ENCODE measurements at regions not wholly inside any gene's neighbourhood (a gene's known extent, or its start where the extent isn't known, plus 50 kb on each side); places are given as distances from the start of the nearest gene placed in this dataset.

- no peak for DNase-seq (ENCODE audit: low spot score)
- no peak for TF ChIP-seq CTCF (IDR thresholded peaks at IDR 0.05)
- ATAC-seq (ENCODE audit: low FRiP score) = no peak
These were observed 1824.7 kb downstream of the PCDH7 start for GRCh38 chr4:32544846-32545245.

- no peak for TF ChIP-seq CTCF (IDR thresholded peaks at IDR 0.05)
- DNase-seq (ENCODE audit: low spot score) (no peak), ATAC-seq (ENCODE audit: low FRiP score) (no peak)
These were observed 1831.8 kb downstream of the PCDH7 start for GRCh38 chr4:32551943-32552342.

- DNase-seq (ENCODE audit: low spot score) = no peak
- TF ChIP-seq CTCF (IDR thresholded peaks at IDR 0.05) = no peak
- ATAC-seq (ENCODE audit: low FRiP score) = no peak
These were observed 1840.1 kb downstream of the PCDH7 start for GRCh38 chr4:32560306-32560705.

- TF ChIP-seq CTCF (IDR thresholded peaks at IDR 0.05) = no peak
- DNase-seq (ENCODE audit: low spot score) (no peak), ATAC-seq (ENCODE audit: low FRiP score) (no peak)
These were observed 1841.8 kb downstream of the PCDH7 start for GRCh38 chr4:32562010-32562409.

GRCh38 chr4:32564626-32565025 is 1844.5 kb downstream of the PCDH7 start:
- no peak for TF ChIP-seq CTCF (IDR thresholded peaks at IDR 0.05)
- DNase-seq (ENCODE audit: low spot score) (no peak), ATAC-seq (ENCODE audit: low FRiP score) (no peak)

GRCh38 chr4:32569861-32570260 is 1849.7 kb downstream of the PCDH7 start:
- DNase-seq (ENCODE audit: low spot score) (no peak), ATAC-seq (ENCODE audit: low FRiP score) (no peak)
- TF ChIP-seq CTCF (IDR thresholded peaks at IDR 0.05) = no peak

GRCh38 chr4:32572366-32572765 is 1852.2 kb downstream of the PCDH7 start:
- ATAC-seq (ENCODE audit: low FRiP score) = no peak
- TF ChIP-seq CTCF (IDR thresholded peaks at IDR 0.05) = no peak
- DNase-seq (ENCODE audit: low spot score) = no peak

All from omental fat pad (tissue), 3 donors.